OCI-LY1 (cell line): ENCODE measurements at regions not wholly inside any gene's neighbourhood (a gene's known extent, or its start where the extent isn't known, plus 50 kb on each side); places are given as distances from the start of the nearest gene placed in this dataset.

ENCODE experiments used
- EZH2 ChIP-seq: fragments of 200-600 bp; sonication (generic), shearing (Covaris generic); IDR thresholded peaks from 2 replicates; pipeline ENCODE4 v1.8.0; 2017; ENCODE audit warnings: borderline replicate concordance, mixed run types, mild to moderate bottlenecking, antibody characterized with exemption, low read length, moderate library complexity, mixed read lengths
- TF ChIP-seq, protein P1 (sequence below): fragments of 200-600 bp; sonication (generic), shearing (Covaris generic); IDR thresholded peaks from 2 replicates; pipeline ENCODE4 v1.5.1; 2017; ENCODE audit warnings: mild to moderate bottlenecking, antibody characterized with exemption, low read length, moderate library complexity, mixed read lengths

DNA sequence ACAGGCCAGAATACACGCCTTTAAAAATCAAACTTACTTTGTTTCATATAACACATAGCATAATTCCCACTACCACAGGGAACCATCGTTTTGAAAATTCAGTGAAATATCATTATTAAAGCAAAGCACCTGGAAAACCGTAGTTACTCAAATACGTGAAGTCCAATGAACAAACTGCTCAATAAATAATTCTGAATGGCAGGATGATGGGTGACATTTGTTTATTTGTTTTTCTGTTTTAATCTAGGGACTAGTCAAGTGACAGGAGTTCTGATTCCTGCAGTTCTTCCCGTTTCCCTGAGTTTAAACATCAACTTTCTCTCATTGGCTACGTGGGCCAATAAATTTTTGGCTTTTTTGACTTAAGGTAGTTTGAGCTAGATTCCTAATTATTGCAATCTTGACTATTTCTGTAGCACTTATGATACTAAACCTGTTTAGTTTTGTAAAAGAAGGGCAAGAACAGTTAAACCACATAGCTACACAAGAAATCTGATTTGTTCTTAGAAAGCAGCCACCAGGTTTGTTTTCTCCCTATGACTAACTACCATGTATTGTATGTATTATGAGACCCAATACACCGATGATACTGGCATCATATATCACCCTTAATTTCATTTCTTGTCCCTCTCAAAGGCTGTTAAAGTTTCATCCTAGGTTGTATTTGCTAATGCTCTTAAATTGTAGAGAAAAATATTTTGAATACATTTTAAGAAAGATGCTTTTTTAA lies 411.2 kb downstream of the SHQ1 start:
- TF ChIP-seq, protein P1, sequence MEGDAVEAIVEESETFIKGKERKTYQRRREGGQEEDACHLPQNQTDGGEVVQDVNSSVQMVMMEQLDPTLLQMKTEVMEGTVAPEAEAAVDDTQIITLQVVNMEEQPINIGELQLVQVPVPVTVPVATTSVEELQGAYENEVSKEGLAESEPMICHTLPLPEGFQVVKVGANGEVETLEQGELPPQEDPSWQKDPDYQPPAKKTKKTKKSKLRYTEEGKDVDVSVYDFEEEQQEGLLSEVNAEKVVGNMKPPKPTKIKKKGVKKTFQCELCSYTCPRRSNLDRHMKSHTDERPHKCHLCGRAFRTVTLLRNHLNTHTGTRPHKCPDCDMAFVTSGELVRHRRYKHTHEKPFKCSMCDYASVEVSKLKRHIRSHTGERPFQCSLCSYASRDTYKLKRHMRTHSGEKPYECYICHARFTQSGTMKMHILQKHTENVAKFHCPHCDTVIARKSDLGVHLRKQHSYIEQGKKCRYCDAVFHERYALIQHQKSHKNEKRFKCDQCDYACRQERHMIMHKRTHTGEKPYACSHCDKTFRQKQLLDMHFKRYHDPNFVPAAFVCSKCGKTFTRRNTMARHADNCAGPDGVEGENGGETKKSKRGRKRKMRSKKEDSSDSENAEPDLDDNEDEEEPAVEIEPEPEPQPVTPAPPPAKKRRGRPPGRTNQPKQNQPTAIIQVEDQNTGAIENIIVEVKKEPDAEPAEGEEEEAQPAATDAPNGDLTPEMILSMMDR: no peak
- TF ChIP-seq EZH2: no peak
